Fibroblast of lung (primary cell): ENCODE measurements at regions not wholly inside any gene's neighbourhood (a gene's known extent, or its start where the extent isn't known, plus 50 kb on each side); places are given as distances from the start of the nearest gene placed in this dataset.

Experiments
- DNase-seq, 2 donors: peaks; one replicate each; pipeline versions ENCODE4 v3.0.0 to v3.0.0-alpha.2; 2010; ENCODE audit warnings: low read depth in 2 of 2
- H2AFZ ChIP-seq: 2 replicates; pipeline ENCODE4 v1.5.1; 2012; ENCODE audit warnings: low read length, control low read depth, inconsistent platforms
- H3K27ac ChIP-seq: 2 replicates; pipeline ENCODE4 v1.5.1; 2011; ENCODE audit warnings: low read length, control low read depth; ENCODE audit not compliant: insufficient read depth
- H3K27me3 ChIP-seq: 2 replicates; pipeline ENCODE4 v1.5.1; 2011; ENCODE audit warnings: mild to moderate bottlenecking, low read length; ENCODE audit not compliant: control insufficient read depth, insufficient read depth
- H3K36me3 ChIP-seq: 2 replicates; pipeline ENCODE4 v1.5.1; 2011; ENCODE audit warnings: low read length; ENCODE audit not compliant: control insufficient read depth, insufficient read depth
- H3K4me1 ChIP-seq: 2 replicates; pipeline ENCODE4 v1.5.1; 2011; ENCODE audit warnings: low read length; ENCODE audit not compliant: control insufficient read depth, insufficient read depth; ENCODE audit errors: extremely low read depth
- H3K4me2 ChIP-seq: 2 replicates; pipeline ENCODE4 v1.5.1; 2011; ENCODE audit warnings: low read length, control low read depth; ENCODE audit not compliant: insufficient read depth; ENCODE audit errors: extremely low read depth
- H3K4me3 ChIP-seq, 4 experiments: fragments of 200-600 bp in 1 of 4; sonication (generic) in 1 of 4; replicated peaks in 1 of 4; 2 replicates each; pipeline ENCODE4 v1.5.1; 2011 to 2016; ENCODE audit warnings: low read length in 4 of 4, low read depth in 3 of 4, mild to moderate bottlenecking in 3 of 4, control low read depth in 2 of 4, inconsistent platforms in 1 of 4, mixed read lengths in 1 of 4; ENCODE audit not compliant: insufficient read depth in 1 of 4; ENCODE audit errors: control extremely low read depth in 1 of 4
- H3K79me2 ChIP-seq: 2 replicates; pipeline ENCODE4 v1.5.1; 2012; ENCODE audit warnings: mild to moderate bottlenecking, low read length, inconsistent platforms; ENCODE audit not compliant: control insufficient read depth, insufficient read depth
- H3K9ac ChIP-seq: 2 replicates; pipeline ENCODE4 v1.5.1; 2011; ENCODE audit warnings: mild to moderate bottlenecking, low read length, control low read depth; ENCODE audit not compliant: insufficient read depth
- H3K9me3 ChIP-seq: 2 replicates; pipeline ENCODE4 v1.5.1; 2012; ENCODE audit warnings: low read depth, low read length; ENCODE audit not compliant: control insufficient read depth, insufficient read depth
- H4K20me1 ChIP-seq: 2 replicates; pipeline ENCODE4 v1.5.1; 2011; ENCODE audit warnings: low read length; ENCODE audit not compliant: control insufficient read depth, insufficient read depth; ENCODE audit errors: extremely low read depth
- EZH2 ChIP-seq: IDR thresholded peaks from 2 replicates; pipeline ENCODE4 v1.5.1; 2012; ENCODE audit warnings: low read length, control low read depth, mild to moderate bottlenecking; ENCODE audit errors: missing control alignments
- TF ChIP-seq, protein P1 (sequence below), 2 donors: IDR thresholded peaks in 1 of 2; conservative IDR thresholded peaks in 1 of 2; 1 replicate in 1 of 2; 2 replicates in 1 of 2; pipeline ENCODE4 v1.5.1; 2011 to 2012; ENCODE audit warnings: low read length in 2 of 2, control low read depth in 1 of 2, inconsistent platforms in 1 of 2, low read depth in 1 of 2, mild to moderate bottlenecking in 1 of 2

DNA sequence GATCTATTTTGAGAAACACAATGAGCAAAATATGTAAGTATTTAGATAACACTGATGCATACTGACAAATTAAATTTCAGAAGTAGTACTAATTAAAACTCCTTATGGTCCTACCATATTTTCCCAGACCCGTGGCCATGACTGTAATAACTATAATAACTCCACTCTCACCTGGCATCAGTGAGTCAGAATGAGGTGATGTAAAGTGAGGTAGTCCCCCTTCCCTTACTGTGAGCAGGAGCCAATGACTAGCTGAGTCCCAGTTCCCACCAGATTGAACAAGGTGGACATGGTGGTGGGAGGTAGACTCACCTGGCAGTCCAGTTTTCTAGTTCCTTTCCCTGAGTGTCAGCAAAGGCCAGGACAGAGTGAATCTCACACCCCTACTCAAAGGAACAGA is 630.5 kb upstream of the IGFBP3 start:
- no peaks in the 10 kb centered on the region for H3K79me2 ChIP-seq
- TF ChIP-seq EZH2: no peak
- TF ChIP-seq, protein P1, sequence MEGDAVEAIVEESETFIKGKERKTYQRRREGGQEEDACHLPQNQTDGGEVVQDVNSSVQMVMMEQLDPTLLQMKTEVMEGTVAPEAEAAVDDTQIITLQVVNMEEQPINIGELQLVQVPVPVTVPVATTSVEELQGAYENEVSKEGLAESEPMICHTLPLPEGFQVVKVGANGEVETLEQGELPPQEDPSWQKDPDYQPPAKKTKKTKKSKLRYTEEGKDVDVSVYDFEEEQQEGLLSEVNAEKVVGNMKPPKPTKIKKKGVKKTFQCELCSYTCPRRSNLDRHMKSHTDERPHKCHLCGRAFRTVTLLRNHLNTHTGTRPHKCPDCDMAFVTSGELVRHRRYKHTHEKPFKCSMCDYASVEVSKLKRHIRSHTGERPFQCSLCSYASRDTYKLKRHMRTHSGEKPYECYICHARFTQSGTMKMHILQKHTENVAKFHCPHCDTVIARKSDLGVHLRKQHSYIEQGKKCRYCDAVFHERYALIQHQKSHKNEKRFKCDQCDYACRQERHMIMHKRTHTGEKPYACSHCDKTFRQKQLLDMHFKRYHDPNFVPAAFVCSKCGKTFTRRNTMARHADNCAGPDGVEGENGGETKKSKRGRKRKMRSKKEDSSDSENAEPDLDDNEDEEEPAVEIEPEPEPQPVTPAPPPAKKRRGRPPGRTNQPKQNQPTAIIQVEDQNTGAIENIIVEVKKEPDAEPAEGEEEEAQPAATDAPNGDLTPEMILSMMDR (conservative IDR thresholded peaks at IDR 0.05 in 1 of 2, IDR thresholded peaks at IDR 0.05 in 1 of 2; ENCODE audit: low read depth in 1 of 2, low read length in 2 of 2): no peak
- H3K4me1 ChIP-seq: no peaks in the 10 kb centered on the region
- no peak overlapping the region for H3K4me2 ChIP-seq
- no peak overlapping the region for H3K4me3 ChIP-seq
- no peak for DNase-seq
- H3K9ac ChIP-seq: no peak overlapping the region
- no peak overlapping the region for H3K27ac ChIP-seq
- no peak overlapping the region for H2AFZ ChIP-seq
- no peaks in the 10 kb centered on the region for H3K9me3 ChIP-seq
- H4K20me1 ChIP-seq: no peaks in the 10 kb centered on the region
- no peaks in the 10 kb centered on the region for H3K27me3 ChIP-seq
- H3K36me3 ChIP-seq: no peaks in the 10 kb centered on the region

- TF ChIP-seq, protein P1 (conservative IDR thresholded peaks at IDR 0.05 in 1 of 2, IDR thresholded peaks at IDR 0.05 in 1 of 2; ENCODE audit: low read depth in 1 of 2, low read length in 2 of 2): no peak
- TF ChIP-seq EZH2: no peak
- H3K27ac ChIP-seq: no peak overlapping the region
- no peaks in the 10 kb centered on the region for H3K36me3 ChIP-seq
- H3K4me1 ChIP-seq: no peaks in the 10 kb centered on the region
- H3K9me3 ChIP-seq: no peaks in the 10 kb centered on the region
- no peaks in the 10 kb centered on the region for H4K20me1 ChIP-seq
- no peak for DNase-seq
- H3K9ac ChIP-seq: no peak overlapping the region
- H3K4me2 ChIP-seq: no peak overlapping the region
- no peaks in the 10 kb centered on the region for H3K27me3 ChIP-seq
- H2AFZ ChIP-seq: no peak overlapping the region
- no peaks in the 10 kb centered on the region for H3K79me2 ChIP-seq
- H3K4me3 ChIP-seq: no peak overlapping the region
These were observed 629.8 kb upstream of the IGFBP3 start for GRCh38 chr7:46550864-46551263.

DNA sequence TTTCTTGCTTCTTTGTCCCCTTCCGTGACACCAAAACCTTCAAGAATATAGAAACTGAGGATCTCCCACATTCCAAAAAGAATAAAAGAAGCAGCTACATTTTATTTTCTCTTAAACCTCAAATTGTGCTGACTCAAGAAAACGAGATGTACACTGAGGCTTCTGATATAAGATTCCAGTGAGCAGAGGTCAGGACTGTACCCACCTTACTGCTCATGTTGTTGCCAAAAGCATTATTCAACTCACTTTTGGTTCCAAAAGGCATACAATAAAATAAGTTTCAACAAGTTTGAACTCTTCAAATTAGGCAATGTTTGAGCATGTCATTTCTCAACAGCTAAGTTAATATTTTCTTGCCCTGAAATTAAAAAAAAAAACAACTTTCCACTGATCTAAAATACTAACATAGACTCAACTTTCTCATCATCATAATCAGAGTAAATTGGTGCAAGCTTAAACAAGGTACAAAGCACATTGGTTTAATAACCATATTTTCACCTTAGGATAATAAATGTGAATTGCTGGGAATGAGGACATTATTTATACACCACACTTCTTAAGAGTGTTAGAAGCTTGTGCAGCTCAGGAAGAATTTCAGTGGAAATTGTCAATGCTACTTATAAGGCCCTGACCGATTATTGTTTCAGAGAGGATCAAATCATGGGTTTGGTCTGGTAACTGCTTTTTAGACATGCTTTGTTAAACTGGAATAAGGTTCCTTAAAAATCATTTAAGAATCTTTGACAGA is 629.0 kb upstream of the IGFBP3 start:
- H3K27me3 ChIP-seq: no peaks in the 10 kb centered on the region
- H3K27ac ChIP-seq: no peak overlapping the region
- no peak overlapping the region for H3K9ac ChIP-seq
- H3K4me1 ChIP-seq: peaks cover 2% of the 10 kb centered on the region
- DNase-seq: no peak
- H3K4me2 ChIP-seq: no peak overlapping the region
- H4K20me1 ChIP-seq: no peaks in the 10 kb centered on the region
- no peaks in the 10 kb centered on the region for H3K9me3 ChIP-seq
- no peak overlapping the region for H2AFZ ChIP-seq
- no peaks in the 10 kb centered on the region for H3K36me3 ChIP-seq
- H3K79me2 ChIP-seq: no peaks in the 10 kb centered on the region
- no peak overlapping the region for H3K4me3 ChIP-seq
- TF ChIP-seq EZH2: no peak
- TF ChIP-seq, protein P1 (conservative IDR thresholded peaks at IDR 0.05 in 1 of 2, IDR thresholded peaks at IDR 0.05 in 1 of 2; ENCODE audit: low read depth in 1 of 2, low read length in 2 of 2): no peak
